ENCODE measurements at regions not wholly inside any gene's neighbourhood (a gene's known extent, or its start where the extent isn't known, plus 50 kb on each side); places are given as distances from the start of the nearest gene placed in this dataset.

GRCh38 chr2:234304950-234305349 lies 191.9 kb downstream of the ARL4C start:
- peaks cover 11% of the 10 kb centered on the region for H3K4me1 ChIP-seq (ENCODE audit: control insufficient read depth, insufficient read depth, low read length)
- peaks cover 5% of the 10 kb centered on the region for H3K9me3 ChIP-seq (ENCODE audit: control insufficient read depth, low read length)
- H3K36me3 ChIP-seq (ENCODE audit: control insufficient read depth, insufficient read depth, low read length, severe bottlenecking): no peaks in the 10 kb centered on the region
- DNase-seq (ENCODE audit: low read depth): peak; percentile 61
- no peak overlapping the region for H3K9ac ChIP-seq (ENCODE audit: low read length)
- peaks cover 4% of the 10 kb centered on the region for H3K27me3 ChIP-seq (replicated peaks; ENCODE audit: control insufficient read depth, insufficient read depth, low read length)
- H3K4me3 ChIP-seq (ENCODE audit: low read length): no peak overlapping the region

DNA sequence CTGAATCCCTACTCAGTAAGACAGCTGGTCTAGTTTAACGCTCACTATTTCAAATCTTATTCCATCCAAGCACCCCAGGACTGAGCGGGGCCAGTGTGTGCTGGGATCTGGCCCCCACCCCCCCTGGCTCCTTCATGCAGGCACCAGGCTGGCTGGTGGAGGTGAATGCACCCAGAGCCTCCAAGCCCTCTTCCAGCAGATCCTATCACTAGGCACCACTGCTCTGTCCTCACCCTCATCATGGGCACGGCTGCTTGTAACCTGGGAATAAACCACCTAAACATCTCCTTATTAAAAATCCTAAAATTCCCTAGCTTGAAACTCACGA lies 194.3 kb downstream of the ARL4C start:
- Histone ChIP-seq H3K4me3 (ENCODE audit: low read length) (no peak overlapping the region), H3K27me3 (replicated peaks; ENCODE audit: control insufficient read depth, insufficient read depth, low read length) (peaks cover 4% of the 10 kb centered on the region), H3K9me3 (ENCODE audit: control insufficient read depth, low read length) (peaks cover 5% of the 10 kb centered on the region), H3K36me3 (ENCODE audit: control insufficient read depth, insufficient read depth, low read length, severe bottlenecking) (no peaks in the 10 kb centered on the region), H3K4me1 (ENCODE audit: control insufficient read depth, insufficient read depth, low read length) (peaks cover 11% of the 10 kb centered on the region), H3K9ac (ENCODE audit: low read length) (no peak overlapping the region)
- DNase-seq (ENCODE audit: low read depth): no peak

GRCh38 chr2:234300932-234301823 lies 195.7 kb downstream of the ARL4C start:
- DNase-seq (ENCODE audit: low read depth): no peak
- no peaks in the 10 kb centered on the region for H3K36me3 ChIP-seq (ENCODE audit: control insufficient read depth, insufficient read depth, low read length, severe bottlenecking)
- no peak overlapping the region for H3K4me3 ChIP-seq (ENCODE audit: low read length)
- no peaks in the 10 kb centered on the region for H3K27me3 ChIP-seq (replicated peaks; ENCODE audit: control insufficient read depth, insufficient read depth, low read length)
- no peaks in the 10 kb centered on the region for H3K9me3 ChIP-seq (ENCODE audit: control insufficient read depth, low read length)
- H3K9ac ChIP-seq (ENCODE audit: low read length): no peak overlapping the region
- peaks cover 11% of the 10 kb centered on the region for H3K4me1 ChIP-seq (ENCODE audit: control insufficient read depth, insufficient read depth, low read length)

- Histone ChIP-seq H3K9ac (ENCODE audit: low read length) (no peak overlapping the region), H3K36me3 (ENCODE audit: control insufficient read depth, insufficient read depth, low read length, severe bottlenecking) (no peaks in the 10 kb centered on the region), H3K27me3 (replicated peaks; ENCODE audit: control insufficient read depth, insufficient read depth, low read length) (no peaks in the 10 kb centered on the region), H3K4me3 (ENCODE audit: low read length) (no peak overlapping the region), H3K9me3 (ENCODE audit: control insufficient read depth, low read length) (no peaks in the 10 kb centered on the region), H3K4me1 (ENCODE audit: control insufficient read depth, insufficient read depth, low read length) (peaks cover 10% of the 10 kb centered on the region)
- DNase-seq (ENCODE audit: low read depth): no peak
These were observed 196.4 kb downstream of the ARL4C start for GRCh38 chr2:234300391-234300925.

GRCh38 chr2:234298918-234299317 lies 198.0 kb downstream of the ARL4C start:
- DNase-seq (ENCODE audit: low read depth): no peak
- H3K4me1 ChIP-seq (ENCODE audit: control insufficient read depth, insufficient read depth, low read length): no peaks in the 10 kb centered on the region
- H3K9me3 ChIP-seq (ENCODE audit: control insufficient read depth, low read length): no peaks in the 10 kb centered on the region
- no peak overlapping the region for H3K4me3 ChIP-seq (ENCODE audit: low read length)
- no peaks in the 10 kb centered on the region for H3K27me3 ChIP-seq (replicated peaks; ENCODE audit: control insufficient read depth, insufficient read depth, low read length)
- H3K9ac ChIP-seq (ENCODE audit: low read length): no peak overlapping the region
- no peaks in the 10 kb centered on the region for H3K36me3 ChIP-seq (ENCODE audit: control insufficient read depth, insufficient read depth, low read length, severe bottlenecking)

GRCh38 chr2:234296991-234297390 lies 199.9 kb downstream of the ARL4C start:
- H3K9me3 ChIP-seq (ENCODE audit: control insufficient read depth, low read length): no peaks in the 10 kb centered on the region
- no peaks in the 10 kb centered on the region for H3K27me3 ChIP-seq (replicated peaks; ENCODE audit: control insufficient read depth, insufficient read depth, low read length)
- no peak overlapping the region for H3K9ac ChIP-seq (ENCODE audit: low read length)
- H3K4me1 ChIP-seq (ENCODE audit: control insufficient read depth, insufficient read depth, low read length): peaks cover 6% of the 10 kb centered on the region
- no peaks in the 10 kb centered on the region for H3K36me3 ChIP-seq (ENCODE audit: control insufficient read depth, insufficient read depth, low read length, severe bottlenecking)
- no peak for DNase-seq (ENCODE audit: low read depth)
- no peak overlapping the region for H3K4me3 ChIP-seq (ENCODE audit: low read length)

GRCh38 chr2:234293973-234294372 lies 202.9 kb downstream of the ARL4C start:
- Histone ChIP-seq H3K36me3 (ENCODE audit: control insufficient read depth, insufficient read depth, low read length, severe bottlenecking) (no peaks in the 10 kb centered on the region), H3K27me3 (replicated peaks; ENCODE audit: control insufficient read depth, insufficient read depth, low read length) (no peaks in the 10 kb centered on the region), H3K4me3 (ENCODE audit: low read length) (no peak overlapping the region), H3K9ac (ENCODE audit: low read length) (no peak overlapping the region), H3K4me1 (ENCODE audit: control insufficient read depth, insufficient read depth, low read length) (peaks cover 19% of the 10 kb centered on the region), H3K9me3 (ENCODE audit: control insufficient read depth, low read length) (no peaks in the 10 kb centered on the region)
- no peak for DNase-seq (ENCODE audit: low read depth)

DNA sequence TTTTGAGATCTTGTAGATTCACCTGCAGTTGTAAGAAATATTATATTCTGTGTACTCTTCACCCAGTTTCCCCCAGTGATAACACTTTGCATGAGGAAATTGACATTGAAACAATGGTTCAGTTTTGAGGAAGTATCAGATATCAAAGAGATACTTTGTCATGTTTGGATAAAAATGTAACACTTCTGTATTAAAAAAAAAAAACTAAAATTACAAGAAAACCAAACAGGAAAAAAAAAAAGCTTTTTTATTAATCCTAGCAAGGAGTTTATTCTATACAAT lies 204.0 kb downstream of the ARL4C start:
- no peaks in the 10 kb centered on the region for H3K36me3 ChIP-seq (ENCODE audit: control insufficient read depth, insufficient read depth, low read length, severe bottlenecking)
- no peak overlapping the region for H3K9ac ChIP-seq (ENCODE audit: low read length)
- H3K9me3 ChIP-seq (ENCODE audit: control insufficient read depth, low read length): no peaks in the 10 kb centered on the region
- H3K4me3 ChIP-seq (ENCODE audit: low read length): no peak overlapping the region
- DNase-seq (ENCODE audit: low read depth): no peak
- H3K4me1 ChIP-seq (ENCODE audit: control insufficient read depth, insufficient read depth, low read length): peaks cover 19% of the 10 kb centered on the region
- H3K27me3 ChIP-seq (replicated peaks; ENCODE audit: control insufficient read depth, insufficient read depth, low read length): no peaks in the 10 kb centered on the region

DNA sequence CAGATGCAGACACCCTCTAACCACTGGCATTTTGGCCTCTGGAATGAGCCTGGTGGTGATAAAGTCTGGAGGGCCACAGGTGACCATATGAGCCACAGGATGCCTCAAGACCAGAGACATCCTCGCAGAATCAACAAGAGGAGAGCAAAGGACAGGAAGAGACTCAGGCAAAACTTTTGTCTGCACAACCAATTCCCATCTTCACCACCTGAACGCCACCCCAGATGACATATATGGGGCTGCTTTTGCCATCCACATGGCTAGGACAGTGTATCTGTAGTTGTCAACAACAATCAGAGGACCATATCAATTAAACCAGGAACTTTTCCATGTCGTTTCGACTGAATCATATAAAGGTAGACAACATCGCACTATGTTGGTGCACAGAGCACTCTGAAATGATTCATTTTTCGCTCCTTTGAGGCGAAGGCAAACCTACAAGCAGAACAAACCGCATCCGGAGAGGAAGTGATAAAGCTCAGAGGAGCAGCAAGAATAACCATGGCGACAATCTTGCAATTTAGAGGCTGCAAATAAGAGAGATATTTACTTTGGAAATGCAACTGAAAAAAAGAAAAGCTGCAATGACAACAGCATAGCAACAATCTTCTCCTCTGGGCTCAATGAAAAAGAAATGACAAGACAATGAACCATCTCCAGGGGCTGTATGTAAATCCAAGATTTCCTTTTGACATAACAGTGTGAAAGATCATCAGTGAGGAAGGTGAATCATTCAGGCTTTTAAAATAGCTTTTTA lies 204.5 kb downstream of the ARL4C start:
- Histone ChIP-seq H3K9ac (ENCODE audit: low read length) (no peak overlapping the region), H3K4me3 (ENCODE audit: low read length) (no peak overlapping the region), H3K4me1 (ENCODE audit: control insufficient read depth, insufficient read depth, low read length) (peaks cover 19% of the 10 kb centered on the region), H3K9me3 (ENCODE audit: control insufficient read depth, low read length) (no peaks in the 10 kb centered on the region), H3K27me3 (replicated peaks; ENCODE audit: control insufficient read depth, insufficient read depth, low read length) (no peaks in the 10 kb centered on the region), H3K36me3 (ENCODE audit: control insufficient read depth, insufficient read depth, low read length, severe bottlenecking) (no peaks in the 10 kb centered on the region)
- DNase-seq (ENCODE audit: low read depth): no peak

- H3K9me3 ChIP-seq (ENCODE audit: control insufficient read depth, low read length): no peaks in the 10 kb centered on the region
- H3K27me3 ChIP-seq (replicated peaks; ENCODE audit: control insufficient read depth, insufficient read depth, low read length): no peaks in the 10 kb centered on the region
- peaks cover 19% of the 10 kb centered on the region for H3K4me1 ChIP-seq (ENCODE audit: control insufficient read depth, insufficient read depth, low read length)
- peak; percentile 51 for DNase-seq (ENCODE audit: low read depth)
- no peaks in the 10 kb centered on the region for H3K36me3 ChIP-seq (ENCODE audit: control insufficient read depth, insufficient read depth, low read length, severe bottlenecking)
- no peak overlapping the region for H3K4me3 ChIP-seq (ENCODE audit: low read length)
- no peak overlapping the region for H3K9ac ChIP-seq (ENCODE audit: low read length)
These were observed 205.1 kb downstream of the ARL4C start for GRCh38 chr2:234291765-234292204.

GRCh38 chr2:234290671-234291070 lies 206.2 kb downstream of the ARL4C start:
- no peak overlapping the region for H3K4me3 ChIP-seq (ENCODE audit: low read length)
- no peaks in the 10 kb centered on the region for H3K27me3 ChIP-seq (replicated peaks; ENCODE audit: control insufficient read depth, insufficient read depth, low read length)
- no peaks in the 10 kb centered on the region for H3K9me3 ChIP-seq (ENCODE audit: control insufficient read depth, low read length)
- DNase-seq (ENCODE audit: low read depth): no peak
- H3K4me1 ChIP-seq (ENCODE audit: control insufficient read depth, insufficient read depth, low read length): peaks cover 19% of the 10 kb centered on the region
- H3K9ac ChIP-seq (ENCODE audit: low read length): no peak overlapping the region
- H3K36me3 ChIP-seq (ENCODE audit: control insufficient read depth, insufficient read depth, low read length, severe bottlenecking): no peaks in the 10 kb centered on the region
